SJCRH30 (cell line): ENCODE measurements at regions not wholly inside any gene's neighbourhood (a gene's known extent, or its start where the extent isn't known, plus 50 kb on each side); places are given as distances from the start of the nearest gene placed in this dataset.
"Not testable (repeated sequence)": the region's sequence is repeated elsewhere in the genome, so short reads cannot be mapped to it uniquely, and the experiment has no call there.

Experiments
- DNase-seq, 2 experiments: peaks; one replicate each; pipeline ENCODE4 v3.0.0-alpha.2; 2015 to 2020
- H3K27ac ChIP-seq: fragments of 250-450 bp; sonication (Bioruptor Pico); 2 replicates; pipeline ENCODE4 v1.5.1; 2020; ENCODE audit warnings: mild to moderate bottlenecking, moderate library complexity
- H3K27me3 ChIP-seq: fragments of 250-450 bp; sonication (Bioruptor Pico); 2 replicates; pipeline ENCODE4 v1.5.1; 2020; ENCODE audit warnings: mild to moderate bottlenecking, moderate library complexity
- H3K36me3 ChIP-seq: fragments of 250-450 bp; sonication (Bioruptor Pico); 2 replicates; pipeline ENCODE4 v1.5.1; 2020; ENCODE audit warnings: mild to moderate bottlenecking, moderate library complexity
- H3K4me1 ChIP-seq: fragments of 250-450 bp; sonication (Bioruptor Pico); 2 replicates; pipeline ENCODE4 v1.5.1; 2020; ENCODE audit warnings: mild to moderate bottlenecking, moderate library complexity
- H3K4me3 ChIP-seq: fragments of 250-450 bp; sonication (Bioruptor Pico); 2 replicates; pipeline ENCODE4 v1.5.1; 2020; ENCODE audit warnings: mild to moderate bottlenecking, moderate library complexity
- H3K9me3 ChIP-seq: fragments of 250-450 bp; sonication (Bioruptor Pico); replicated peaks from 2 replicates; pipeline ENCODE4 v1.5.1; 2020; ENCODE audit warnings: mild to moderate bottlenecking, moderate library complexity

DNA sequence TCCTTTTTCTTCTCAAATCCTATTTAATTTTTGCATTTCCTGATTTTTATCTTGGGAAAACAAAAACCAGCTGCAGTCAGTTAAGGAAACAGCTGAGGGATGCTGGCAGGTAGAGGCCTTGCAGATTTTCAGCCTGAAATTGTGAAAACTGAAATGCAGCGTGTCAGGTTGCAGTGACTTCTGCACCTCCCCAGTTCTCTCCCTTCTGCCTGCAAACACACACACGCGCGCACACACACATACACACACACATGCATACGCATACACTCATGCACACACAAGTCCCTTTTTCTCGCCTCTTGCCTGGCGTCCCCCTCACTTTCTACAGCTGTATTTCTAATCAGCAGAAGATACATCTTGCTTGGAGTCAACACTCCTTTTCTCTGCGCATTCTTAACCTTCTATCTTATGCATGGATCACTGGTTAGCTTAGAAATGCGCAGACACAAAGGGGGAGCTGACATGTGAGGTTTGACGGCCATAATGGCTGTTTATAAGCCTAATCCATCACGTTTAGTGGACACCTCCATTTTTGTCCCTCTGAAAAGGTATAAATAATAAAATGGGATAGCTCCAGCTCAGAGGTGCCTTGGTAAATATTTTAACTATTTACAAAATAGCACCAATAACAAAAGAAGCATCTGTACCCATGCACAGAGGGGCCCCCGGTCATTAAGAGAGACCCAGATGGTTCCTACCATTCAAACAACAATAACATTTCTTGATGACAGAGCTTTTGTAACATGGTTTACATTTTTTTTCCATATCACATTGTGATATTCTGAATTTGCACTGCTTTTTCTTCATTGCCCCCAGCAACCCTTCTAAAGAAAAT, 392.1 kb upstream of the SALL1 start:
- Histone ChIP-seq H3K9me3 (no peaks in the 10 kb centered on the region), H3K4me3 (no peak overlapping the region), H3K4me1 (no peaks in the 10 kb centered on the region), H3K27me3 (no peaks in the 10 kb centered on the region; the same call in 1 of the 2 replicates), H3K36me3 (no peaks in the 10 kb centered on the region), H3K27ac (no peak overlapping the region)
- DNase-seq = no peak

GRCh38 chr16:51540259-51540658, 389.2 kb upstream of the SALL1 start:
- no peak overlapping the region for H3K27ac ChIP-seq
- DNase-seq = no peak

GRCh38 chr16:51538707-51539498, 387.8 kb upstream of the SALL1 start:
- H3K27ac ChIP-seq = no peak overlapping the region

More at GRCh38 chr16:51540259-51540658, 389.2 kb upstream of the SALL1 start:
- Histone ChIP-seq H3K4me1 (no peaks in the 10 kb centered on the region), H3K27me3 (no peaks in the 10 kb centered on the region; the same call in 1 of the 2 replicates), H3K9me3 (no peaks in the 10 kb centered on the region), H3K36me3 (no peaks in the 10 kb centered on the region), H3K4me3 (no peak overlapping the region)

DNA sequence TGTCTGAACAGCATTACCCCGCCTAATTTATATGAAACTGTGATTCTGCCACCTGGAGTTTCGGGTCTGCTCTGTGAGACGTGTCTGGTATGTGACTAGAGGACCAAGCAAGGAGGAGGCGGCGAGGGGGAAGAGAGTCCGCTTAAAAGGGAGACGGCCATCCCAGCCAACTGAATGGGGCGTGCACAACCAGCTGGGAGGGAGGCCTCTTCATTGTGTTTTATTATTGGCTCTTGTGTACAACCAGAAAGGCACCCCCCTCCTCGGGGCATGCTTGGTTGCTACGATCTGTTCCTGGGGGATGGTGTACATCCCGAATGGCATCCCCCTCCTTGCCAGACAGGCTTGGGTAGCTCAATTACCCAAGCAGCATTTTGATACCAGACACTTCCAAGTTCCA, 384.5 kb upstream of the SALL1 start:
- no peaks in the 10 kb centered on the region for H3K4me1 ChIP-seq
- H3K36me3 ChIP-seq = no peaks in the 10 kb centered on the region
- no peaks in the 10 kb centered on the region for H3K27me3 ChIP-seq
- no peaks in the 10 kb centered on the region for H3K9me3 ChIP-seq
- no peak overlapping the region for H3K27ac ChIP-seq
- no peak overlapping the region for H3K4me3 ChIP-seq
- DNase-seq = no peak

More at GRCh38 chr16:51538707-51539498, 387.8 kb upstream of the SALL1 start:
- H3K27me3 ChIP-seq = no peaks in the 10 kb centered on the region; the same call in 1 of the 2 replicates
- H3K36me3 ChIP-seq = no peaks in the 10 kb centered on the region
- no peaks in the 10 kb centered on the region for H3K9me3 ChIP-seq
- H3K4me3 ChIP-seq = no peak overlapping the region
- H3K4me1 ChIP-seq = no peaks in the 10 kb centered on the region
- DNase-seq = peak; percentile 39

DNA sequence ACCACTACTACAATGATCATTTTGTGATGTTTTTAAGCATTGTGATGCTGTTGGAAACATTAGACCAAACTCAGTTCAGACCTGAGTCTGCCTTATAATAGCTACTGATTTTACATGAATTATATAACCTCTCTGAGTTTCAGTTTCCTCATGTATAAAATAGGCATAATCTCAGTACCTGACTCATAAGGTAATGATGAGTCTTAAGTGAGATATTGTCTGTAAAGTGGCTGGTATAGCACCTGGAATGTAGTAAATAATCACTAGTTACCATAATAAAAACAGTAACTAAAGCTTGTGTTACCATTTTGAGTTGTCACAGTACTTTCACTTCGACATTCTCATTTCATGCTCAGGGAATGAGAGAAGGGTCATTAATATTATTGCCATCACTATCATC, 381.5 kb upstream of the SALL1 start:
- Histone ChIP-seq H3K9me3 (no peaks in the 10 kb centered on the region), H3K4me1 (no peaks in the 10 kb centered on the region), H3K36me3 (no peaks in the 10 kb centered on the region), H3K27ac (no peak overlapping the region), H3K4me3 (no peak overlapping the region), H3K27me3 (no peaks in the 10 kb centered on the region)
- DNase-seq = no peak

DNA sequence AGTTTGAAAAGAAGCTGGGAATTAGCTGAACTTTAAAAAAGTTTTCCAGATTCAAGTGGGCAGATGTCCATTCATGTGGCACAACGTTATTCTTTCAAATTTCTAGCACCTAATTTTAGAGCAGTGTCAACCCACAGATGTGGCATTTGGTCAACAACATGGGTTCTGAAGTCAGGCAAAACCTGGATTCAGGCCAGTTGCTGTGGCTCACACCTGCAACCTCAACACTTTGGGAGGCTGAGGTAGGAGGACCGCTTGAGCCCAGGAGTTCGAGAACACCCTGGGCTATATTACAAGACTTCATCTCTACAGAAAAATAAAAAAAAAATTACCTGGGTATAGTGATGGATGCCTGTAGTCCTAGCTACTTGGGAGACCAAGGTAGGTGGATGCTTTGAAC, 380.2 kb upstream of the SALL1 start:
- H3K36me3 ChIP-seq = no peaks in the 10 kb centered on the region
- no peak overlapping the region for H3K4me3 ChIP-seq
- no peak overlapping the region for H3K27ac ChIP-seq
- DNase-seq = no peak
- H3K4me1 ChIP-seq = no peaks in the 10 kb centered on the region
- H3K9me3 ChIP-seq = no peaks in the 10 kb centered on the region
- H3K27me3 ChIP-seq = no peaks in the 10 kb centered on the region

DNA sequence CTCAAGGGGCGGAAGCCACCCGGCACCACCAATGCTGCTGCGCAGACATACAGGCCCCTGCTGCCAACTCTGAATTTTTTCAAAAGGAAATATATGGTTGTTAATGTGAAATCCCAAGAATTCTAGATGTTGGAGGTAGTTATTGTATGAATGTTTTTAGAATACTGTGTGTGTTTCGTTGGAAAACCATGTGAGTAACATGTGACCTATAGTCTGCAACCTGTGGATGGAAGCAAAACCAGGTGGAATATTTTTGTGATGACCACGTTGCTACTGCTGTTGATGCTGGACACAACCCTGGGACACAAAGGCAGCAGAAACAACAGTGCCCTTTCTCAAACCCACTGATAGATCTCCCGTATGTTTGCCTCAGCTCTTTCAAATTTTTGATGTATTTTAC, 376.3 kb upstream of the SALL1 start:
- Histone ChIP-seq H3K4me1 (no peaks in the 10 kb centered on the region), H3K27ac (no peak overlapping the region), H3K36me3 (no peaks in the 10 kb centered on the region), H3K27me3 (no peaks in the 10 kb centered on the region), H3K4me3 (no peak overlapping the region), H3K9me3 (no peaks in the 10 kb centered on the region)
- no peak for DNase-seq

GRCh38 chr16:51526621-51527020, 375.6 kb upstream of the SALL1 start:
- Histone ChIP-seq H3K36me3 (no peaks in the 10 kb centered on the region), H3K9me3 (no peaks in the 10 kb centered on the region), H3K27me3 (no peaks in the 10 kb centered on the region), H3K4me3 (no peak overlapping the region), H3K4me1 (no peaks in the 10 kb centered on the region), H3K27ac (no peak overlapping the region)
- no peak for DNase-seq

- no peak overlapping the region for H3K4me3 ChIP-seq
- no peaks in the 10 kb centered on the region for H3K36me3 ChIP-seq
- DNase-seq = no peak
- H3K27ac ChIP-seq = no peak overlapping the region
- no peaks in the 10 kb centered on the region for H3K27me3 ChIP-seq
- no peaks in the 10 kb centered on the region for H3K4me1 ChIP-seq
- H3K9me3 ChIP-seq = no peaks in the 10 kb centered on the region
These were observed 373.7 kb upstream of the SALL1 start for GRCh38 chr16:51524555-51525373.

DNA sequence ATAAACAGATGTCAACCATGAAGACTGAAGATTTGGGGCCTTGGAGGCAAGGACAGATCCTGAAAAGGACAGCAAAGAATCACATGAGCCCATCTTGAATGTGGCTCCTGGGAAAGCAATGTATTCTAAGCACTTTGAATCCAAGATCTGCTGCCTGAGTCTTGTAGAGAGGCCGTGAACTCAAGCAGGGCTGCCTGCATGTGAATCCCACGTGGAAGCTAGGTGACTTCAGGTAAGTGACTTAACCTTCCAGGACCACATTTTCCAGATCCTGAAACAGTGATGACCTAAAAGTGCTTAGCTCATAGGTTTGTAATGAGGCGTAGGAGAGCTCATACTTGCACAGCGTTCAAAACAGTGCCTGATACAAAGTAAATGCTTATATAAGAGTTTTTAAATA, 373.0 kb upstream of the SALL1 start:
- no peaks in the 10 kb centered on the region for H3K36me3 ChIP-seq

DNA sequence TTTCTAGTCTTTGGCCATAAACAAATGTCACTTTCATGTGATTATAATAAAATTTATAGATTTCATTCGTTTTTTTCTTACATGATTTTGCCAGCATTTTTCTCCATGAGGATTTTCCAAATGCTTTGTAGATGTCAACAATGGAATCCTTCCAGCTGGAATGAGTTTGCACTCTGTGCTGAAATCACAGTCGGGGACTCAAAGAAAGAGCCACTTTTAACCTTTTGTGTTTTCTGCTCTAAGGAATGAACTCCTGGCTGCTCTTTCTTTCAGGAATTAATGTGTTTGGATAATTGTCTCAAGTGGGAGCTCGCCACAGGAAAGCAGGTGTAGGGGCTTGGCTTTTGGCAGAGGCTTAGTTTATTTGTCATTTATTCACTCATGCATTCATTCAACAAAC, 372.3 kb upstream of the SALL1 start:
- Histone ChIP-seq H3K4me1 (no peaks in the 10 kb centered on the region), H3K9me3 (no peaks in the 10 kb centered on the region), H3K27ac (no peak overlapping the region), H3K27me3 (no peaks in the 10 kb centered on the region), H3K36me3 (no peaks in the 10 kb centered on the region), H3K4me3 (no peak overlapping the region)
- DNase-seq = no peak

More for the DNA sequence above, 373.0 kb upstream of the SALL1 start:
- Histone ChIP-seq H3K27ac (no peak overlapping the region), H3K27me3 (no peaks in the 10 kb centered on the region), H3K9me3 (no peaks in the 10 kb centered on the region), H3K4me1 (no peaks in the 10 kb centered on the region), H3K4me3 (no peak overlapping the region)
- DNase-seq = no peak

- DNase-seq = no peak
- no peaks in the 10 kb centered on the region for H3K4me1 ChIP-seq
- H3K36me3 ChIP-seq = no peaks in the 10 kb centered on the region
- H3K4me3 ChIP-seq = no peak overlapping the region
- no peaks in the 10 kb centered on the region for H3K9me3 ChIP-seq
- no peaks in the 10 kb centered on the region for H3K27me3 ChIP-seq
- H3K27ac ChIP-seq = no peak overlapping the region
These were observed 371.8 kb upstream of the SALL1 start for GRCh38 chr16:51522902-51523301.

DNA sequence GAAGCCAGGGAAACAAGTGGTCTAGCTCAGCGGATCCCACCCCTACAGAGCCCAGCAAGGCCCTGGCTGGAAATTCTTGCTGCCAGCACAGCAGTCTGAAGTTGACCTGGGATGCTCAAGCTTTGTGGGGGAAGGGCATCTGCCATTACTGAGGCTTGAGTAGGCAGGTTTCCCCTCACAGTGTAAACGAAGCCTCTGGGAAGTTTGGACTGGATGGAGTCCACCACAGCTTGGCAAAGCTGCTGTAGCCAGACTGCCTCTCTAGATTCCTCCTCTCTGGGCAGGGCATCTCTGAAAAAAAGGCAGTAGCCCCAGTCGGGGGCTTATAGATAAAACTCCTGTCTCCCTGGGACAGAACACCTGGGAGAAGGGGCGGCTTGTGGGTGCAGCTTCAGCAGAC, 365.9 kb upstream of the SALL1 start:
- H3K36me3 ChIP-seq, H3K27ac ChIP-seq, H3K4me1 ChIP-seq, DNase-seq, H3K27me3 ChIP-seq, H3K9me3 ChIP-seq, H3K4me3 ChIP-seq: not testable (repeated sequence)

- no peak for DNase-seq
- Histone ChIP-seq H3K4me3 (no peak overlapping the region), H3K27ac (no peak overlapping the region), H3K4me1 (no peaks in the 10 kb centered on the region), H3K36me3 (no peaks in the 10 kb centered on the region), H3K27me3 (no peaks in the 10 kb centered on the region), H3K9me3 (no peaks in the 10 kb centered on the region)
These were observed 359.3 kb upstream of the SALL1 start for GRCh38 chr16:51510416-51510815.

GRCh38 chr16:51509336-51509735, 358.3 kb upstream of the SALL1 start:
- no peak for DNase-seq

More at GRCh38 chr16:51509336-51509735, 358.3 kb upstream of the SALL1 start:
- Histone ChIP-seq H3K4me3 (no peak overlapping the region), H3K27ac (no peak overlapping the region), H3K9me3 (no peaks in the 10 kb centered on the region), H3K36me3 (no peaks in the 10 kb centered on the region), H3K27me3 (no peaks in the 10 kb centered on the region), H3K4me1 (no peaks in the 10 kb centered on the region)
